Activated T-cell treated with anti-CD3 and anti-CD28 coated beads, Interleukin-2, amount 50 U/mL, for 48 hours (primary cell): ENCODE measurements at regions not wholly inside any gene's neighbourhood (a gene's known extent, or its start where the extent isn't known, plus 50 kb on each side); places are given as distances from the start of the nearest gene placed in this dataset.

Source experiments
- DNase-seq, 2 experiments: peaks; one replicate each; pipeline ENCODE4 v3.0.0-alpha.2; 2020

DNA sequence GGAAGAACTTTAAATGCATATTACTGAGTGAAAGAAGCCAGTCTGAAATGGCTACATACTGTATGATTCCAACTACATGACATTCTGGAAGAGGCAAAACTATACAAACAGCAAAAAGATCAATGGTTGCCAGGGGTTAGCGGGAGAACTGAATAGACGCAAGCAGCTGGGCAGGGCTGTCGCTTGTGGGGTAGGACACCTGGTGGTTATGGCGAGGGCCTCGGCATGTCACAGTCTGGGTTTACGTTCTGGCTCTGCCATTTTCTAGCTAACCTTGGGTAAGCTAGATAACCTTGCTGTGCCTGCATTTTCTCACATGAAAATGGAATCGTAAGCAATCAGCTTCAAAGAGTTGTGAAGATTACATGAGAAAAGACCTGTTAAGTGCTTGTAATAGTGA is 55.2 kb upstream of the SYT13 start:
- no peak for DNase-seq

DNA sequence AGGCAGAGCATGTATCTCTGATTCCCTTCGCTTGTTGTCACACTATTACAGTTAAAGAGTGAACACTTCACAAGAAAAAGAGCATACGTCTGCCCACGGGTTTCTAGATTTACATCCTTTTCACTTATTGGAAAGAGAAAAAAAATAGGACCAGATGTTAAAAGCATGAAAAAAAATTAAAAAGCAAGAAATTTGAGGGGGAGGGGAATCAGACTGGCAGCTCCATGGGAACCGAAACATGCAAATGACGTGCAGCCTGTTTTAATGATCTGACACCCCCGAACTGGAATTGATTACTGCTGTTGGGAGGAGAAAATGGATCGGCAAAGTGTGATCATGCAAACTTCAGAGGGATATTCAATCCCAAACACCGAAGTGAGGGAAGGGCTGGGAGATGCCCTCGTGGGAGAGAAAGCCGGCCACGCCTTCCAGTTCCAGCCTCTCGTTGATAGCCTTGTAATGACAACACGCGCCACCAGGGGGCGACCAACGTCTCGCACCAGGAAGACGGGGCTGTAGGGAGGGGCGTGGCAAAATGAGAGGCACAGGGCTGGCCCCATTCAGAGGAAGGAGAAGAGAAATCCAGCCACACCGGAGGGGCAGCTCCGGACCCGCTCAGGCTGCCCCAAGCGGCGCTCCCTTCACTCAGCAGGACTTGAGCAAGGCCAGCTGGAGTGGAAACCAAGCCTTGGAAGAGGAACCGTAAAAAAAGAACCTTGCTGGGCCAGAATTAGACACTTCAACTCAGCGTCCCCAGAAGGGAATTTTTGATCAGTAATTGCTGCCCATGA is 53.8 kb upstream of the SYT13 start:
- peak; percentile 96 for DNase-seq

DNA sequence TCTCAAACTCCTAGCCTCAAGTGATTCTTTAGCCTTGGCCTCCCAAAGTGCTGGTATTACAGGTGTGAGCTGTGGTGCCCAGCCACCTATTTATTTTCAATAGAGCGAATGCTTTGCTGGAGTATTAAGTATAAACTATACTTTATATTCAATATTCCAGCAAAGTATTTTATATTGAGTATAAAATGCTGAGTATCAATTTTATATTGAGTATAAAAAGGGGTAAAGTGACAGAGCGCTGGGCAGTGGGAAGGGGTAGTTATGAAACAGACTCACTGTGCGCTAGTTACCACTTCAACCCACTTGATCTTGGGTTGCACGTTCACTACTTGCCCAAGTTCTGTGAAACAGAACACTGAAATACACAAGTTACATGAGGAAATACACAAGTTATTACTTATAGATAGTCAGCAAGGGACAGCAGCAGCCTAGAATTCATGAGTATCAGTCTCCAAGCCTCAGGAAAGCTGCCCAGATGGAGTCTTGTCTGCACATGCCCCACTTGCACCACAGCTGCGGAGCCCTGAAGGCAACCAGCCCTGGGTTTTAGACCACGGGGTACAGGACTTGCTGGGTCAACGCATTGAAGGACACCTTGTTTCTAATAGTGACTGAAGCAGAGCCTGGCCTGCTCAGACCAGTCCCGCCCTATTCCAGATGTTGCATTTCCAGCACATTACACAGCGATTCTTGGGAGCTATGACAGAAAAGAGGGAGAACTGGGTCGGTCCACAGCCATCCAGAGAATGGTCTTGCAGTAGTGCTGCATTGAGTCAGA is 51.6 kb upstream of the SYT13 start:
- DNase-seq: no peak

DNA sequence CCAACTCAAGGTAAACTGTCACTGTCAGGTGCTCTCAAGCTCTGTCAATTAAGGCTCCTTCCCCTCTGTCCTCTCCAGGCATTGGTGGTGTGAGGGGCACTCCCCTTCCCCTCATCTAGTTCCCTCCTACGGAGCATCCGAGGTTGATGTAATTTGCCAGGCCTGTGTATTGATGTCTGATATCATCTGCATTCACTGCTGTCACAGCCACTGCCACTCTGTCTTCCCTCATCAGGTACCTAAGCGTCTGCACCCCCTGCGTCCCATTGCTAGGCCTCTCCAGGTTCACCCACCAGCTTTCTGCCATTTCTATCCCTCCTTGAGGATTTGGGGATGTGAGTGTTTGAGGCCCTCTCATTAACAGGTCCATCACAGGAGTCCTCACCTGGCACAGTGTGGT is 50.0 kb upstream of the SYT13 start:
- DNase-seq: no peak
